ENCODE measurements at regions not wholly inside any gene's neighbourhood (a gene's known extent, or its start where the extent isn't known, plus 50 kb on each side); places are given as distances from the start of the nearest gene placed in this dataset.

DNA sequence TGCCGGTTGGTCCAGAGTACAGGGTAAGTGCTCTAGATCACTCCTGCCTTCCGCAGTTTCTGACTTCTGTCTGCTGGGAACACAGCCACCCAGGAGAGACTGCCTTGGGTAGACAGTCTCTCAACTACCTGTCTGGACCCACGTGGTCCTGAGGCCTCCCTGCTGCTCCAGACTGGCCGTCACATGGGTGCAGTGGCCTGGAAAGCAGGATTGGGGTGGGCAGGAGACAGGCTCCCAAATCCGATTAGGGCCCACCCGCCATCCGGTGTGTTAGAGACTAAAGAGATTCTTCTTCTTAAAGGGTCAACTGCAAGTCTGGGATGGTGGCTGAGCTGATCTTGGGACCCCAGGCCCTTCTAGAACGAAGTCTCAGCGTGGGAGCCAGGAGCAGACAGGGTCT, 105.5 kb downstream of the EBNA1BP2 start:
- no peak for DNase-seq (ENCODE audit: insufficient read length, low spot score)
- FAIRE-seq = no peak

- FAIRE-seq (no peak), DNase-seq (ENCODE audit: insufficient read length, low spot score) (no peak)
Observed at GRCh38 chr1:43065616-43066399, 106.3 kb downstream of the EBNA1BP2 start.

DNA sequence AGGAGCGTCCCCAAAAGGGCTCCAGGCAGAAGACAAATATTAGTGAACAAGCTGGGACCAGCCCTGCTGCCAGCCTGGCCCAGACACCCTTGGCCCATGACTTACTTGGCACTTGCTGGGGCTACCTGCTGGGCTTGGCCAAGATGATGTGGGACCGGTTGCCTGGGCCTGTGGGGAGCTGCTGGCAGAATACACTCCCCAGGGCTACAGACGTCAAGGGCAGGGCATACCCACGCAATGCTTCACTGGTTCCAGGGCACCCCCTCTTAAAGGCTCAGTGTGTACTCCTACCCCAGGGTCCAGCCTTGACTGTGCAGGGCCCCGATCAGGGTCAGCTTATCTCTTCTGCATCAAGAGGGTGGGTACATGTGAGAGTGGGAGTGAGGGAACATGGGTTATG, 106.5 kb upstream of the SLC2A1 start:
- FAIRE-seq (no peak), DNase-seq (ENCODE audit: insufficient read length, low spot score) (no peak)

GRCh38 chr1:43063394-43064219, 104.9 kb upstream of the SLC2A1 start:
- no peak for DNase-seq (ENCODE audit: insufficient read length, low spot score)
- FAIRE-seq = no peak

GRCh38 chr1:43062527-43063095, 103.9 kb upstream of the SLC2A1 start:
- no peak for FAIRE-seq

GRCh38 chr1:43061757-43062156, 103.1 kb upstream of the SLC2A1 start:
- DNase-seq (ENCODE audit: insufficient read length, low spot score) (no peak), FAIRE-seq (no peak)

More at GRCh38 chr1:43062527-43063095, 103.9 kb upstream of the SLC2A1 start:
- no peak for DNase-seq (ENCODE audit: insufficient read length, low spot score)

DNA sequence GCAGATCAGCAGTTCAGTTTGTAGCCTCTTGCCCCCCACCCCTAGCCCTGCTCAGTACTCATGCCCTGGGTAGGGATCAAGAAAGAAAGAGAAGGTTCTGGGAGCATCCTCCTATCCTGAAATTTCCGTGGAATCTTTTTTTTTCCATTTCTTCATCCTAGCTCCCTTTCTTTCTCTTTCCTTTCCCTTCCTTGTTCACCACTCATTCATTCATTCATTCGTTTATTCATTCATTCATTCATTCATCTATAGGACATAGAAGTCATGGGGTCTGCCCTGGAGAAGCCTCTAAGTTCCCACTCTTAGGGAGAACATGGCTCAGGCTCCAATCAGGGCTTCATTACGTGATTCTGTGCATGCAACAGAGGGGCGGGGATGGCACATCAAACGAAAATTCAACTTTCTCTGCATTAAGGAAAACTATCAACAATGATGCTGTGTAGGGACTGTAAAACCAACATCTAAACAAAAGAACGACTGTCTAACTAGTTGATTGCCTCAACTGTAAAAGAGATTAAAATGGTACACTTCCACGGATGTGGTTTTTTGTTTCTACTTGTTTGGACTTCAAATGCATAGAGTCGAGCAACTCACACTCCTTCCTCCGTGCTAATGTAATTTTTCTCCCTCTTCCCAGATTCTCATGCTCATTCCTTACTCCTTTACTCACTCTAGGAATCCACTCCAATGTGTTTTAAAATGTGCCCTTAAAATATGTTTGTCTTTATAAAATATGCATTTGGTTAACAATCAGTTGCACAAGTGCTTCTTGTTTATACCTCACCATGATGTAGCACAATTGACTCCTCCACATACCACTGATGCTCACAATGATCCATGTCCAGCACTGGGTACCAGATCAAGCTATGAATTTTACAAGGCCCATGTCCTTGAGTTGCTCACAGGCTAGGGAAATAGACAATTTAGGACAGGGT, 101.2 kb upstream of the SLC2A1 start:
- FAIRE-seq = no peak
- DNase-seq (ENCODE audit: insufficient read length, low spot score) = no peak

GRCh38 chr1:43058545-43059360, 100.1 kb upstream of the SLC2A1 start:
- DNase-seq (ENCODE audit: insufficient read length, low spot score) (no peak), FAIRE-seq (no peak)

DNA sequence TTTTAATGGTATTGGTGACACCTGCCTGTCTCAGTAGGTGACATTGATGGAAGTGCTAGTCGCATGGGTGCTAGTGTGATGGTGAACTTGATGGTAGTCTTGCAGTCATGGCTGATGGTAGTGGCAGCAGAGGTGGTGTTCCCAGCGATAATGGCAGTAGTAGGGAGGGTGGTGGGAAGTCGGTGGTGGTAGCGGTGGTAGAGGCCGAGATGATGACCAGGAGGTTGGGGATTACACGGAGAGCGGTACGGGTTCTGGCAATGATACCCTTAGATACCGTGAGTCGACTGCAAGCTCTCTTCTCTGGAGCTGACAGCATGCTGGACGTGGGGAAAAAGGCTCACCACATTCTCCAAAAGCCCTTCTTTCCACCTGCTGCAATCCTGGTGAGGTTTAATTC, 99.4 kb upstream of the SLC2A1 start:
- FAIRE-seq (no peak), DNase-seq (ENCODE audit: insufficient read length, low spot score) (no peak)

DNA sequence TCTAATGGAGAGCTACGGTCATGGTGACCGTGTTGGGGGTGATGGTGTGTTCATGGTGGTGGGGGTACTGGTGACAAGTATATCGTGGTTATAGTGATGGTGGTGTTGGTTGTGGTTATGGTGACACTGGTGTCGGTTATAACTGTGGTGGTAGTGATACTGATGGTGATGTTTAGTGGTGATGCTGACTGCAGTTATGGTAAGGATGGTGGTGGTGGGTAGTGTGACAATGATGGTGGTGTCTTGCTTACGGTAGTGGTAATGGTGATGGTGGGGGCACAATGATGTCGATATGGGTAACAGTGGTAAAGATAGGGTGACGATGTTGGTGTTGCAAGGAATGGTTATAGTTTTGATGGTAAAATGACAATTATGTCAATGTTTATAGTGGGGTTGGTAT, 98.9 kb upstream of the SLC2A1 start:
- FAIRE-seq (no peak), DNase-seq (ENCODE audit: insufficient read length, low spot score) (no peak)

GRCh38 chr1:43056981-43057391, 98.3 kb upstream of the SLC2A1 start:
- no peak for DNase-seq (ENCODE audit: insufficient read length, low spot score)
- FAIRE-seq = no peak

DNA sequence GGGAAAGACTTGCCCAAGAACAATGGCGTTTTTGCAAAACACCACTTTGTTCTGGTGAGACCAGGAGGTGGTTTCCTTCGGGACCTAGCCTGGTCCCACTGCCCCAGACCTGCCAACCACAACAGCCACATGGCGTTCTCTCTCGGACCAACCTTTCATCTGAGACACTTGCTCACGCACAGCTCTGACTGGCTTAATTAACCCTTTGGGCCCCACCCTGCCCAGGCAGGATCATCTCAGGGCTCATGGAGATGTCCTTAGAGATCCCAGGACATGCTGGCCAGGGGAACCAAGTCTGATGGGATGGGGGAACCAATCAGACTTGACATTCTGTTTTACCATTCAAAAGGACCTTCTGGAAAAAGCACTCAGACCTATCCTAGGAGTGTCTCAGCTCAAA, 97.8 kb upstream of the SLC2A1 start:
- DNase-seq (ENCODE audit: insufficient read length, low spot score) = no peak
- no peak for FAIRE-seq

DNA sequence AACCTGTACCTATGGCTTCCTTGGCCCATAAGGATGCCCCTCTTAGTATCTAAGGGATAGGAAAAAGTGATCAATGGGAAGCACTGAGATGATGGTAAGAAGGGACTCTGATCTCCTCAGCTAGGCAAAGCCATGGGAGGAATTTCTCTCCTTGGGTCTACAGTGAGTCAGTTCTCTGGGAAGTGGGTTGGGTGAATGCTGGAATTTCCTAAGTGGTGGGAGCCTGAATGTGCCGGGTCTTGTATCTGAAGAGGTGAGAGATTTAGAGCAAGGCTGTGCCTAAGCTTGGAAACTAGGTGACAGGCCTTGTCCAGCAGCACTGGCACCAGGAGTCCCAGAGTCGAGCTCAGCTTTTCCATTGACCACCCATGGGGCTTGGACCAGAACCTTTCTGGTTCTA, 96.3 kb upstream of the SLC2A1 start:
- FAIRE-seq = no peak
- DNase-seq (ENCODE audit: insufficient read length, low spot score) = no peak

- DNase-seq (ENCODE audit: insufficient read length, low spot score) = no peak
- no peak for FAIRE-seq
Observed at GRCh38 chr1:43052786-43053439, 94.2 kb upstream of the SLC2A1 start.

DNA sequence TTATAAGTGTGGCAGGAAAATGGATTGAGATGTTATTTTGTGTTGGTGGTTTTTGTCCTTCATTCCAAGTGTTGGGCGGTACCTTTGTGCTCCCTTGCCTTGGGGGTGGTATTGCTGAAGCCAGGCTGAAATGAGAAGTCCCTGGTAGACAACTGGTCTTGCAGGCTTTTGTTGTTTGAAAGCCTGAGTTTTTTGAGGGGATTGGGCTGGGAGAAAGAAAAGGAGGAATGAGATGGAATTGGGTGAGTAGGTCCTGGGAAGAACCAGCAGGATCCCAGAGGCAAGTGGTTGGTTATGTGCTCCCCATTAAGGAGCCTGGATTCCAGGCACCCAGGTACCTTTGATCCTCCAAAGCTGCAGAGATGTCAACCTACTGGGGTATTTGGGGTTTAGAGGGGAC, 93.7 kb upstream of the SLC2A1 start:
- DNase-seq (ENCODE audit: insufficient read length, low spot score) (no peak), FAIRE-seq (no peak)

GRCh38 chr1:43049481-43049880, 90.8 kb upstream of the SLC2A1 start:
- FAIRE-seq (no peak), DNase-seq (ENCODE audit: insufficient read length, low spot score) (no peak)

DNA sequence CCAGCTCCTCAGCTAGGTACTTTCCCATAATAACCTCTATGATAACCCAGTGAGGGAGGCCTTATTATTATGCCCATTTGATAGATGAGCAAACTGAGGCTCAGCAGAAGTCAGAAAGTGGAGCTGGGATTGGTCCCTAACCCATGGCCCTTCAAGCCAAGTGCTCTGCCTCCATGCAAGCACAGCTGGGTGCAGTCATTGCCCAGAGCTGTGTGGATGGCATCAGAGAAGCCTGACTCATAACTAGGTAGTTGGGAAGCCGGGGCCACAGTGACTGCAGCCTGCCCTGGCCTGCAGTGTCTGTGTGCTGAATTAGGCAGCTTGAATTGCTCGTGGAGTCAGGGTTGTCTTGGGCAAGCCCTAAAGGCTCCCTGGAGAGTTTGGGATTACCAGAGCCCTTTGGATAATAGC, 89.9 kb upstream of the SLC2A1 start:
- FAIRE-seq (no peak), DNase-seq (ENCODE audit: insufficient read length, low spot score) (no peak)

GRCh38 chr1:43047135-43047534, 88.5 kb upstream of the SLC2A1 start:
- DNase-seq (ENCODE audit: insufficient read length, low spot score) = no peak
- no peak for FAIRE-seq
